Omental fat pad (tissue), 3 donors: ENCODE measurements at regions not wholly inside any gene's neighbourhood (a gene's known extent, or its start where the extent isn't known, plus 50 kb on each side); places are given as distances from the start of the nearest gene placed in this dataset.
"Not testable (repeated sequence)": the region's sequence is repeated elsewhere in the genome, so short reads cannot be mapped to it uniquely, and the experiment has no call there.

Experiments used
- ATAC-seq: fragments of 150-250 bp; one replicate; pipeline ENCODE4 v1.9.1; 2016; ENCODE audit warnings: mild to moderate bottlenecking, moderate library complexity; ENCODE audit not compliant: low FRiP score
- DNase-seq: peaks from one replicate; pipeline ENCODE4 v3.0.0-alpha.2; 2019; ENCODE audit warnings: low spot score
- TF ChIP-seq, protein P1 (sequence below), 3 donors: fragments of 450-650 bp; IDR thresholded peaks; one replicate each; pipeline ENCODE4 v1.5.1; 2016 to 2017; ENCODE audit warnings: antibody characterized with exemption in 3 of 3, mild to moderate bottlenecking in 3 of 3, moderate library complexity in 2 of 3

DNA sequence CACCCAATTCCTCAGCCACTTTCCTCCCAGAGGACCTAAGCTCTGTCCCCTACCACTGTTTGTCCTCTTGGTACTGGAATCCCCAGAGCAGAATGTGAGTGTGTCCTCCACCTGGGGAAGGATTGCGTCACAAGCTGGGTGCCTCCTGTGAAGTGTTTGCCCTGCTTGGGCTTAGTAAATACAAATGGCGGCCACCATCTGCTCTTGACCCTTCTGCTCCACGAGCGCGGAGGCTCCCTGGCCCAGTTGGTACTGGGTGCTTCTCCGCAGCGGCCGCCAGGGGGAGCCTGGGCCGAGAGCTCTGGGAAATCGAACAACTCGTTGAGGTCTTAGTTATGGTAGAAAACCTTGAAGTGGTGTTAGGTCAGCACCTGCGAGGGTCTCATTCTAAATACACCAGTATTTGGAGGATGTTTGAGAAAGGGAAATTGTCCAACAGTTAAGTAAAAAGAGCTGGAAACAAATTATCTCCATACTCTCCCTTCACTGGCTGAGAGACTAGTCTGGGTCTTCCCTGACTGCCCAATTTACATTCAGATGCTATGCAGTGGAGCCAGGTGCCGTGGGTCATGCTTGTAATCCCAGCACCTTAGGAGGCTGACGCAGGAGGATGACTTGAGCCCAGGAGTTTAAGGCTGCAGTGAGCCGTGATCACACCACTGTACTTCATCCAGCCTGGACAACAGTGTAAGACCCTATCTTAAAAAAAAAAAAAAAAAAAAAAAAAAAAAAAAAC lies 74.6 kb upstream of the TEAD1 start:
- TF ChIP-seq, protein P1, sequence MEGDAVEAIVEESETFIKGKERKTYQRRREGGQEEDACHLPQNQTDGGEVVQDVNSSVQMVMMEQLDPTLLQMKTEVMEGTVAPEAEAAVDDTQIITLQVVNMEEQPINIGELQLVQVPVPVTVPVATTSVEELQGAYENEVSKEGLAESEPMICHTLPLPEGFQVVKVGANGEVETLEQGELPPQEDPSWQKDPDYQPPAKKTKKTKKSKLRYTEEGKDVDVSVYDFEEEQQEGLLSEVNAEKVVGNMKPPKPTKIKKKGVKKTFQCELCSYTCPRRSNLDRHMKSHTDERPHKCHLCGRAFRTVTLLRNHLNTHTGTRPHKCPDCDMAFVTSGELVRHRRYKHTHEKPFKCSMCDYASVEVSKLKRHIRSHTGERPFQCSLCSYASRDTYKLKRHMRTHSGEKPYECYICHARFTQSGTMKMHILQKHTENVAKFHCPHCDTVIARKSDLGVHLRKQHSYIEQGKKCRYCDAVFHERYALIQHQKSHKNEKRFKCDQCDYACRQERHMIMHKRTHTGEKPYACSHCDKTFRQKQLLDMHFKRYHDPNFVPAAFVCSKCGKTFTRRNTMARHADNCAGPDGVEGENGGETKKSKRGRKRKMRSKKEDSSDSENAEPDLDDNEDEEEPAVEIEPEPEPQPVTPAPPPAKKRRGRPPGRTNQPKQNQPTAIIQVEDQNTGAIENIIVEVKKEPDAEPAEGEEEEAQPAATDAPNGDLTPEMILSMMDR (IDR thresholded peaks at IDR 0.05) = no peak
- no peak for DNase-seq
- no peak for ATAC-seq

GRCh38 chr11:12600829-12601228 lies 73.4 kb upstream of the TEAD1 start:
- TF ChIP-seq, protein P1 (IDR thresholded peaks at IDR 0.05) = no peak
- ATAC-seq = no peak
- DNase-seq = no peak

DNA sequence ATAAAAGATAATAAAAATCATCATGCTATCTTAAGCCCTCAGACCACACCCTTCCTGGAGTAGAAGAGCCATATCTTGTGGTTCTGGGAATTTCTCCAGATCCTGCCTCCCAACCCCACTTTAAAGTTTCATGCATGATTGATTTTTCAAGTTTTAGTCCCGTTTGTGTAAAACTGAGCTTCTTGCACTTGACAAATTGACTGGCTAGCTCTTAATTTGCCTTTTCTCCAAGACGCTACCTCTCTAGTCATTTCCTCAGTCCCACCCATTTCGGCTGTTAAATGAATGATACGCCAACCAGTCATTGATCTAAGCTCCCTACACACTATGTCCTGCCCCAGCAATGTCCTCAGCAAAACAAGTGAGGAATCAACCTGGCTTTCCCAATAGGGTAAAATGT lies 71.8 kb upstream of the TEAD1 start:
- TF ChIP-seq, protein P1 (IDR thresholded peaks at IDR 0.05) = no peak
- ATAC-seq (peak; percentile 59), DNase-seq (no peak)

DNA sequence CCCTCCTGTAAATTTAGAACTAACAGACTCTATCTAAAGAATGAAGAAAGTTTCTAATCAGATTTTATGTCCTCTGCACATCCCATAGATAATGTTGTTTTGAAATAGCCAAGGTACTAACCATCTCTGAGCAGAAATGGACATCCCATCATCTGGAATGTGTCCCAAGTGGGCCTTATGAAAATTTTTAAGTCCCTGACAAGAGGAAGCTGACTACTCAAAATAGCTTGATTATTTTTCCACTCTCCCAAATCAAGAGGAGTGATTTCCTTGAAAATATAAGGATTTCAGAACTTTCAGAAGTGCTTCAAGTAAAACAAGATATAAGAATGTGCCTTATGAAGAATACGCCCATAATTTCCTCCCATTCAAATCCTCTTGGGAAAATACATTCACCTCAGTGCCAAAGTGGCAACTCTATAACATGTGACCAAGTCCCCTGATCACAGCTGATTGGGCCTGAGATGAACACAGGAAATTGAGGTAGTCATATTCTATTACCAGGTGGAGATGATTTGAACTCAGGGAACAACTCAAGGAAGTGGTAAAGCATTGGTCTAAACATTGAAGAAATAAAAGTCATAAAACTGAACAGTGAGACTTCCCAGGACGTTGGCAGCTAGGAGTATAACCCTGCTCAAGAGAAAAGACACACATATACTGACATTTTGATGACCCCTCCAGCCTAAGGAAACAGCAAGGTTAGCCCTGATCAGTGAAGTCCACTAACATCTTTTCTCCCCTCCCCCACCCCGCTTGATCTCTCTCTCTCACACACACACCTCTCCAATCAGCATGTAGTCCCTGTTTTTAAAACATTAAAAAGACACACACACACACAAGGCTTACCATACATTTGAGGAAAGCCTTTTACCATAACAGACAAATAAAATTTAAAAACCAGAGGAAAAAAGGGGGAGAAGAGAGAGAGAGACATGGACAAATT lies 70.8 kb upstream of the TEAD1 start:
- ATAC-seq = no peak
- DNase-seq = no peak
- TF ChIP-seq, protein P1 (IDR thresholded peaks at IDR 0.05) = no peak

- TF ChIP-seq, protein P1 (IDR thresholded peaks at IDR 0.05) = no peak
- ATAC-seq (no peak), DNase-seq (no peak)
These were observed 69.6 kb upstream of the TEAD1 start for GRCh38 chr11:12604557-12605153.

GRCh38 chr11:12606597-12606996 lies 67.6 kb upstream of the TEAD1 start:
- no peak for ATAC-seq
- no peak for DNase-seq
- TF ChIP-seq, protein P1 (IDR thresholded peaks at IDR 0.05) = no peak

DNA sequence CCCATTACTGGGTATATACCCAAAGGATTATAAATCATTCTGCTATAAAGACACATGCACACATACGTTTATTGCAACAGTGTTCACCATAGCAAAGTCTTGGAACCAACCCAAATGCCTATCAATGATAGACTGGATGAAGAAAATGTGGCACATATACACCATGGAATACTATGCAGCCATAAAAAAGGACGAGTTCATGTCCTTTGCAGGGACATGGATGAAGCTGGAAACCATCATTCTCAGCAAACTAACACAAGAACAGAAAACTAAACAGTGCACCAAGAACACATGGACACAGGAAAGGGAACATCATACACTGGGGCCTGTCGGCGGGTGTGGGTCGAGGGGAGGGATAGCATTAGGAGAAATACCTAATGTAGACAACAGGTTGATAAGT lies 65.5 kb upstream of the TEAD1 start:
- not testable (repeated sequence) for ATAC-seq, DNase-seq
